K562 (cell line): ENCODE measurements at regions not wholly inside any gene's neighbourhood (a gene's known extent, or its start where the extent isn't known, plus 50 kb on each side); places are given as distances from the start of the nearest gene placed in this dataset.

ENCODE experiments used
- ATAC-seq: fragments of 200-7000 bp; cut with Tn5 transposase; 3 replicates; pipeline ENCODE4 v1.9.1; 2020; ENCODE audit warnings: moderate library complexity
- BruUV-seq: library from RNA; stranded (reverse); fragments of 400-500 nt; replicated peaks from 2 replicates; lab custom pipeline; 2021; lab: Mats Ljungman, UMichigan
- CTCF ChIA-PET: fragments of 300-600 bp; formaldehyde crosslinking; extraction: SDS; loops from one replicate; lab custom pipeline; 2021; ENCODE audit warnings: low intra/inter-chr PET ratio; lab: Yijun Ruan, JAX
- POLR2A ChIA-PET: fragments of 300-600, 350-650 bp; sonication (Branson Sonifier 250); formaldehyde crosslinking; extraction: SDS; loops from one replicate; lab custom pipeline; 2021; ENCODE audit warnings: antibody characterized with exemption, inconsistent platforms; lab: Yijun Ruan, JAX
- DNase-seq, 4 experiments: peaks; one replicate each; pipeline versions ENCODE4 v3.0.0 to v3.0.0-alpha.2; 2011 to 2018; ENCODE audit warnings: low spot score in 3 of 4, mixed read lengths in 3 of 4; ENCODE audit errors: extremely low read depth in 1 of 4
- FAIRE-seq: peaks from 2 replicates; lab custom pipeline; 2011; peaks lifted over from hg19 to GRCh38; lab: Jason Lieb, UNC
- H2AFZ ChIP-seq: 2 replicates; pipeline ENCODE4 v1.6.0; 2011; ENCODE audit warnings: low read depth, low read length, control low read depth, inconsistent platforms
- H3K27ac ChIP-seq: fragments of 200-600 bp; 3 replicates; pipeline ENCODE4 v1.8.0; 2011; ENCODE audit warnings: low read depth, mild to moderate bottlenecking, control low read depth, inconsistent platforms, low read length, moderate library complexity, mixed read lengths; ENCODE audit errors: extremely low read depth
- H3K27me3 ChIP-seq, 2 experiments: fragments of 300-600 bp in 1 of 2; 2 replicates in 1 of 2; 3 replicates in 1 of 2; pipeline versions ENCODE4 v1.6.0 to v1.8.0; 2011; ENCODE audit warnings: inconsistent platforms in 2 of 2, low read length in 2 of 2, mild to moderate bottlenecking in 1 of 2, mixed read lengths in 1 of 2, moderate library complexity in 1 of 2; ENCODE audit not compliant: control insufficient read depth in 2 of 2, insufficient read depth in 2 of 2
- H3K36me3 ChIP-seq: fragments of 300-600 bp; 3 replicates; pipeline ENCODE4 v1.8.0; 2011; ENCODE audit warnings: mild to moderate bottlenecking, low read length, inconsistent platforms; ENCODE audit not compliant: control insufficient read depth, insufficient read depth
- H3K4me1 ChIP-seq, 2 experiments: fragments of 200-600 bp in 1 of 2; replicated peaks in 1 of 2; 2 replicates in 1 of 2; 3 replicates in 1 of 2; pipeline versions ENCODE4 v1.5.1 to v1.8.0; 2011; ENCODE audit warnings: inconsistent platforms in 2 of 2, low read length in 2 of 2, mild to moderate bottlenecking in 1 of 2, mixed read lengths in 1 of 2, moderate library complexity in 1 of 2; ENCODE audit not compliant: control insufficient read depth in 2 of 2, insufficient read depth in 2 of 2
- H3K4me2 ChIP-seq: 2 replicates; pipeline ENCODE4 v1.6.1; 2011; ENCODE audit warnings: low read length, control low read depth, inconsistent platforms, mixed read lengths; ENCODE audit not compliant: insufficient read depth
- H3K4me3 ChIP-seq: fragments of 200-600 bp; sonication (generic), shearing (Covaris generic); 2 replicates; pipeline ENCODE4 v1.5.1; 2016; ENCODE audit warnings: control low read depth, inconsistent platforms
- H3K79me2 ChIP-seq: fragments of 200-600 bp; 3 replicates; pipeline ENCODE4 v1.8.0; 2011; ENCODE audit warnings: low read length, inconsistent platforms; ENCODE audit not compliant: control insufficient read depth, insufficient read depth
- H3K9ac ChIP-seq, 2 experiments: 2 replicates each; pipeline versions ENCODE4 v1.6.0 to v1.6.1; 2011; ENCODE audit warnings: low read depth in 2 of 2, low read length in 2 of 2, control low read depth in 1 of 2, inconsistent platforms in 1 of 2, mild to moderate bottlenecking in 1 of 2, mixed read lengths in 1 of 2; ENCODE audit not compliant: insufficient read depth in 1 of 2
- H3K9me1 ChIP-seq: one replicate; pipeline ENCODE4 v1.6.0; 2011; ENCODE audit warnings: inconsistent platforms, mild to moderate bottlenecking, low read length, moderate library complexity; ENCODE audit not compliant: control insufficient read depth, insufficient read depth
- H3K9me3 ChIP-seq: replicated peaks from 2 replicates; pipeline ENCODE4 v1.5.1; 2011; ENCODE audit warnings: low read depth, low read length, inconsistent platforms; ENCODE audit not compliant: control insufficient read depth, insufficient read depth
- H4K20me1 ChIP-seq: replicated peaks from 2 replicates; pipeline ENCODE4 v1.6.1; 2011; ENCODE audit warnings: low read length, inconsistent platforms, mixed read lengths; ENCODE audit not compliant: control insufficient read depth, insufficient read depth
- BCL6 ChIP-seq: fragments of 250-450 bp; sonication (Bioruptor Pico); IDR thresholded peaks from 2 replicates; pipeline ENCODE4 v1.4.0; 2020
- CBFA2T2 ChIP-seq: fragments of 450-650 bp; conservative IDR thresholded peaks from 2 replicates; pipeline ENCODE4 v1.6.1; 2017; ENCODE audit warnings: mild to moderate bottlenecking
- EP400 ChIP-seq: fragments of 450-650 bp; IDR thresholded peaks from 2 replicates; pipeline ENCODE4 v1.6.1; 2017; ENCODE audit warnings: antibody characterized with exemption, mild to moderate bottlenecking, moderate library complexity
- GTF3C2 ChIP-seq: IDR thresholded peaks from 3 replicates; pipeline ENCODE4 v1.6.1; 2011; ENCODE audit warnings: borderline replicate concordance, mild to moderate bottlenecking, moderate library complexity; ENCODE audit not compliant: insufficient read length; ENCODE audit errors: extremely low read depth
- MXI1 ChIP-seq: IDR thresholded peaks from 2 replicates; pipeline ENCODE4 v1.6.1; 2011; ENCODE audit warnings: low read depth, mild to moderate bottlenecking, improper control_type of control experiment, low read length
- NBN ChIP-seq: fragments of 450-650 bp; IDR thresholded peaks from 2 replicates; pipeline ENCODE4 v1.6.1; 2016; ENCODE audit warnings: low read depth, mild to moderate bottlenecking
- NUFIP1 ChIP-seq: fragments of 450-650 bp; IDR thresholded peaks from 2 replicates; pipeline ENCODE4 v1.6.1; 2018; ENCODE audit not compliant: partially characterized antibody
- RBM22 ChIP-seq: fragments of 200-400 bp; formaldehyde crosslinking; IDR thresholded peaks from 2 replicates; pipeline ENCODE4 v1.6.1; 2018; ENCODE audit warnings: low read length, low read depth; ENCODE audit not compliant: poor library complexity, severe bottlenecking
- SUPT5H ChIP-seq: fragments of 450-650 bp; IDR thresholded peaks from 2 replicates; pipeline ENCODE4 v1.6.1; 2016
- ZNF445 ChIP-seq: fragments of 250-450 bp; sonication (Bioruptor Pico); IDR thresholded peaks from 2 replicates; pipeline ENCODE4 v1.4.0; 2020; ENCODE audit warnings: low read depth, mild to moderate bottlenecking, moderate library complexity
- WGBS: fragments of 100-300 bp; shearing (Covaris generic); methylation state at CpG from one replicate; pipeline ENCODE4 v1.1.6; 2016; ENCODE audit warnings: low coverage, mixed read lengths; ENCODE audit not compliant: insufficient coverage; ENCODE audit errors: missing lambda C conversion rate; 5-methylcytosine and 5-hydroxymethylcytosine counted together
- in situ Hi-C: fragments of 300-500 bp; cut with MboI; formaldehyde crosslinking; loops from 4 replicates; pipeline ENCODE4 v1.15.0; 2018; ENCODE audit warnings: inconsistent platforms, mixed read lengths
- intact Hi-C: fragments of 100-400 bp; cut with micrococcal nuclease; formaldehyde crosslinking; loops from 2 replicates; pipeline ENCODE4 v1.14.2; 2022
- TF ChIP-seq, protein P1 (sequence below): sonication (generic); formaldehyde crosslinking; IDR thresholded peaks from 2 replicates; pipeline ENCODE4 v1.4.0; 2020; ENCODE audit warnings: mild to moderate bottlenecking, missing genetic modification reagents

- Histone ChIP-seq H3K27ac (no peak overlapping the region), H3K9me1 (no peaks in the 10 kb centered on the region), H3K79me2 (no peaks in the 10 kb centered on the region), H3K4me3 (no peak overlapping the region), H3K4me2 (no peak overlapping the region), H3K9ac (no peak overlapping the region), H2AFZ (no peak overlapping the region), H4K20me1 (no peaks in the 10 kb centered on the region), H3K9me3 (no peaks in the 10 kb centered on the region), H3K36me3 (no peaks in the 10 kb centered on the region), H3K4me1 (peaks cover 0 to 2% of the 10 kb centered on the region in 2 experiments; a peak in 3 of 5 replicates), H3K27me3 (peaks cover 0 to 13% of the 10 kb centered on the region in 2 experiments; a peak in 2 of 5 replicates)
- in situ Hi-C loops (no loop called here), intact Hi-C loops (no loop called here)
- FAIRE-seq (no peak), DNase-seq (no peak), ATAC-seq (no peak)
- POLR2A ChIA-PET = no interaction called here
- TF ChIP-seq NUFIP1 (no peak), ZNF445 (CRISPR knock-in tag) (no peak), GTF3C2 (no peak), BCL6 (CRISPR knock-in tag) (no peak), NBN (no peak), RBM22 (no peak), MXI1 (no peak), SUPT5H (no peak), EP400 (no peak), CBFA2T2 (no peak)
- TF ChIP-seq, protein P1, sequence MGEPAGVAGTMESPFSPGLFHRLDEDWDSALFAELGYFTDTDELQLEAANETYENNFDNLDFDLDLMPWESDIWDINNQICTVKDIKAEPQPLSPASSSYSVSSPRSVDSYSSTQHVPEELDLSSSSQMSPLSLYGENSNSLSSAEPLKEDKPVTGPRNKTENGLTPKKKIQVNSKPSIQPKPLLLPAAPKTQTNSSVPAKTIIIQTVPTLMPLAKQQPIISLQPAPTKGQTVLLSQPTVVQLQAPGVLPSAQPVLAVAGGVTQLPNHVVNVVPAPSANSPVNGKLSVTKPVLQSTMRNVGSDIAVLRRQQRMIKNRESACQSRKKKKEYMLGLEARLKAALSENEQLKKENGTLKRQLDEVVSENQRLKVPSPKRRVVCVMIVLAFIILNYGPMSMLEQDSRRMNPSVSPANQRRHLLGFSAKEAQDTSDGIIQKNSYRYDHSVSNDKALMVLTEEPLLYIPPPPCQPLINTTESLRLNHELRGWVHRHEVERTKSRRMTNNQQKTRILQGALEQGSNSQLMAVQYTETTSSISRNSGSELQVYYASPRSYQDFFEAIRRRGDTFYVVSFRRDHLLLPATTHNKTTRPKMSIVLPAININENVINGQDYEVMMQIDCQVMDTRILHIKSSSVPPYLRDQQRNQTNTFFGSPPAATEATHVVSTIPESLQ (CRISPR knock-in tag) = no peak
- CTCF ChIA-PET = no interaction called here
- WGBS = 0% methylated on average over 2 of the region's 2 CpGs
- no TSS peak for BruUV-seq
These were observed 199.6 kb downstream of the SYK start for GRCh38 chr9:91001146-91001611.
